ENCODE measurements at regions not wholly inside any gene's neighbourhood (a gene's known extent, or its start where the extent isn't known, plus 50 kb on each side); places are given as distances from the start of the nearest gene placed in this dataset.
"Not testable (repeated sequence)": the region's sequence is repeated elsewhere in the genome, so short reads cannot be mapped to it uniquely, and the experiment has no call there.

DNA sequence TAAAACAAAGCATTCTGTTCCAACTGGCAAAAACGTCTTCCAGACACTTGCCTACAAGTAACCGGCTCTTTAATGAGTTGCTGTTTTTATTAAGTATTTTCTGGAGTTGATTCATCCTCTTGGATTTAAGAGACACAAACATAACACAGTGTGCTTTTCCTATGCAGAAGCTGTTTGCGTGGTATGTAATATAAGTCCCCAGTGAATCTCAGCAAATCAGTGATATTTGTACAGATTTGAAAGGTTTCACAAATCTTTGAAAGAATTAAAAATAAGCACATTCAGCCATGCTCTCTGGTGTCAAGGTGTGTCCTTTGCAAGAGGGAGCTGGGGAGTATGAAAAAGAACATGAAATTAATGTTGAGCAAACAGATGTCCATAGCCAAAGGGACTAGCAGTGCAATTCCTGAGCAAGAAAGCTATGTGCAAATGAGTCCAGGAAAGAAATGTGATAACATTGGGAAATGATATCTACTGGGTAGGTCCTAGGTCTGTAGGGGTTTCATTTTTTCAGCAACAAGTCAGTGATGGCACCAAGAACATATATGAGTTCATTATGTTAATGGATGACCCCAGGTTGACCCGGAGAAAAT lies 170.1 kb upstream of the PHACTR1 start:
- DNase-seq (ENCODE audit: low spot score): no peak

DNA sequence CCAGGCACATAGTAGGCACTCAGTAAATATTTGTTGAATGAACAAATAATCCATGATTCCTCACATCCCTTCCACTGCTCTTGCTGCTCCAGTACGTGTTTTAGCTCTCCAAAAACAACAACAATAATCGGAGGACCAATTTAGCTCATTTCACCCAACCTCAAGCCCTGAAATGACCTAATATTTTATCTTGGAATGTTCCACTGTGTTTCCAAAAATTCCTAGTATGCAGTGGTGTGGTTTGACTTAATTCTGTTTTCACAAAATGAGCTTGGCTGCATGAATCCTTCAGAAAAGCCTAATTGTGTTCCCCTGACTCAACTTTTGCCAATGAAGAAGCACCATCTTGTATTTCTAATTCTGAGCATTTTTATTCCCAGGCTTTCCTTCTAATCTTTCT lies 168.0 kb upstream of the PHACTR1 start:
- DNase-seq (ENCODE audit: low spot score): peak; percentile 64

DNA sequence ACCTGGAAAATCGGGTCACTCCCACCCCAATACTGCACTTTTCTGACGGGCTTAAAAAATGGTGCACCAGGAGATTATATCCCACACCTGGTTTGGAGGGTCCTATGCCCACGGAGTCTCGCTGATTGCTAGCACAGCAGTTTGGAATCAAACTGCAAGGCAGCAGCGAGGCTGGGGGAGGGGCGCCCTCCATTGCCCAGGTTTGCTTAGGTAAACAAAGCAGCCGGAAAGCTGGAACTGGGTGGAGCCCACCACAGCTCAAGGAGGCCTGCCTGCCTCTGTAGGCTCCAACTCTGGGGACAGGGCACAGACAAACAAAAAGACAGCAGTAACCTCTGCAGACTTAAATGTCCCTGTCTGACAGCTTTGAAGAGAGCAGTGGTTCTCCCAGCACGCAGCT lies 167.1 kb upstream of the PHACTR1 start:
- DNase-seq (ENCODE audit: low spot score): not testable (repeated sequence)

DNA sequence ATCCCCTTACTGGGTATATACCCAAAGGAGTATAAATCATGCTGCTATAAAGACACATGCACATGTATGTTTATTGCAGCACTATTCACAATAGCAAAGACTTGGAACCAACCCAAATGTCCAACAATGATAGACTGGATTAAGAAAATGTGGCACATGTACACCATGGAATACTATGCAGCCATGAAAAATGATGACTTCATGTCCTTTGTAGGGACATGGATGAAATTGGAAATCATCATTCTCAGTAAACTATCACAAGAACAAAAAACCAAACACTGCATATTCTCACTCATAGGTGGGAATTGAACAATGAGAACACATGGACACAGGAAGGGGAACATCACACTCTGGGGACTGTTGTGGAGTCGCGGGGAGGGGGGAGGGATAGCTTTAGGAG lies 161.7 kb upstream of the PHACTR1 start:
- DNase-seq (ENCODE audit: low spot score): not testable (repeated sequence)

DNA sequence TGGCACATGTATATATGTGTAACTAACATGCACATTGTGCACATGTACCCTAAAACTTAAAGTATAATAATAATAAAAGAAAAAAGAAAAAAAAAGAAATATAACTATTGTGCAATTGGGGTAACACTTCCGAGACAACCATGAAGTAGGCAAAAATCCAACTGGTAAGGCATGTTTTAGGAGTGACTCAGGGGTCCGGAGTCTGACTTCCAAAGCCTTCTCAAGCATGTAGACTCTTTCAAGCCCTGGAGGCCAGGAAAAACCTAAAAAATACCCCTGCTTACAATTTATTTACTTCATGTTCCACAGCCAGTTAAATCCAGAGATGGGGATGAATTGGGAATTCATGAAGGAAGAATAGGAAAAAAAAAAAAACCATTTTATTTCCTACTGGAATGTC lies 161.3 kb upstream of the PHACTR1 start:
- peak; percentile 45 for DNase-seq (ENCODE audit: low spot score)

DNA sequence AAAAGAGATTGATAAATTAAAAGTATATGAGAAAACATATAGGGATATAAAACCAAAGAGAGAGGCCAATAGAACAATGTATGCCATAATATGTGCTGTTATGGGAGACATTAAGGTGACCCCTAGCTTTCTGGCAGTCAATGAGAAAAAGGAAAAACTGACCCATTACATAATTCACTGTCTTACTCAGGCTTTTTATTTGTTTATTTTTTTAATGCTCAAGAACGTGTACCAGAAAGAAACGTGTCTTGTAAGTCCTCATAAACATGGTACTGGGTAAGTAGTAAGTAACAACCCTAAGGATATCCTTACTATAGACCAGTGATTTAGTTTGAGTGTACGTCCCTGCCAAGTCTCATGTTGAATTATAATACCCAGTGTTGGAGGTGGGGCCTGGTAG lies 160.8 kb upstream of the PHACTR1 start:
- no peak for DNase-seq (ENCODE audit: low spot score)

DNA sequence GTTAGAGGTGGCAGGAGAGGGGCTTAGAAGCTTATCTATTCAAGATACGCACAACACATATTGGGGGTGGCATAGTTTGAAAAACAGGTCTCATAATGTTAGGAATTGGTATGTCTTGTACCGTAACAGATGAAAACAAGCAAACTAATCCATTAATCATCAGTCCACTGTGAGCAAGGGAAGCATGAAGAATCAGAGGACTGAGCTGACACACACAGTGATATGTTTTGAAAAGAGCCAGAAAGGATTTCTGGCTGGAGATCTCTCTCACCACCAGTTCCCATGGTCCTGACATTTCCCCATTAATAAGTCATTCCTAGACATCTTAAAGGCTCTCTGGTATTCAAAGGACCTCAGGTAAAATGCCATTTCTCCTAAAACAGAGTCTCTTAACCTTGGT lies 158.8 kb upstream of the PHACTR1 start:
- no peak for DNase-seq (ENCODE audit: low spot score)

DNA sequence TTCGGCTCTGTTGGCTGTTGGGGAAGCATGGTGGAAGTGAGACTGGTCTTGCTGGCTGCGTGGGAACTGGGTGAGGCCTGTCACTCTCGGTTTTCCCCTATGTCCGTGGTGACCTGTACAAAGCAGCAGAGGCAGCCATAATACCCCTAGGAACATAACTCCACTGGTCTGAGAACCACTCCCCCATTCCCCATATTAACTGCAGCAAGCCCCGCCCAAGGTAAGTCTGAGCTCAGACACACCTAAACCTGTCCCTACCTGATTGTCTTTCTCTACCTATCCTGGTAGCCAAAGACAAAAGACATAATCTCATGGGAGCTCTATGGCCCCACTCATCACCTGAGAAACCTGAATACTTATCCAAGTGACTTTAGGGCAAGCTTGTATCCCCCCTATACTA lies 156.3 kb upstream of the PHACTR1 start:
- DNase-seq (ENCODE audit: low spot score): no peak

DNA sequence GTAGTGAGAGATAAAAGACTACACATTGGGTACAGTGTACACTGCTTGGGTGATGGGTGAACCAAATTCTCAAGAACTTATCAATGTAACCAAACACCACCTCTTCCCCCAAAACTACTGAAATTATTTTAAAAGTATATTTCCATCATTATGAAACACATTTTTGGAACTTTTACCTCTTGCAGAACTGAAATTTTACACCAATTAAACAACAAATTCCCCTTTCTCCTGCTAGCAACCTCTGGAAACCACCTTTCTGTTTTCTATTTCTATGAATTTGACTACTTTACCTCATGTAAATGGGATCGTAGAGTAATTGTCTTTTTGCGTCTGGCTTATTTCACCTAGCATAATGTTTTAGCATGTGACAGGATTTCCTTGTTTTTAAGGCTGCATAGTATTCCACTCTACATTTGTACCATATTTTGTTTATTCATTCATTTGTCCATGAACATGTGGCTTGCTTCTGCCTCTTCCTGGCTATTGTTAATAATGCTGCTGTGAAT lies 149.9 kb upstream of the PHACTR1 start:
- no peak for DNase-seq (ENCODE audit: low spot score)

DNA sequence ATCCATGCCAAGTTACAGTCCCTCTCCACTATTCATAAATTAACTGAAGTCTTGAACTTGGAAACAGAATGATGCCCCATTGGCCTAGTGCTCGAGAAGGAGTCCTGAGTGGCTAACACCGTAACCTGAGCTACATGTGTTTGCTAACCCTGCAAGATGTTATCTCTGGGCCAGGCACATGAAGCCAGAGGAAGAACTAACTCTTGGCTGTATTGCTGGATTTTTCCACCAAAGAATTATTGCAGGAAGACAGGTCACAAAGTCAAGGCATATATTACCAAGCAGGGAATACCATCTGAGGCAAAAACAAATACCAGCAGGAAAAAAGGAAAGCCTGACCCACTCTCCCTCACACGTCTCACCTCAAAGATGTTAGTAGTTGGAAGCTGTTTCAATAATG lies 148.9 kb upstream of the PHACTR1 start:
- DNase-seq (ENCODE audit: low spot score): no peak

DNA sequence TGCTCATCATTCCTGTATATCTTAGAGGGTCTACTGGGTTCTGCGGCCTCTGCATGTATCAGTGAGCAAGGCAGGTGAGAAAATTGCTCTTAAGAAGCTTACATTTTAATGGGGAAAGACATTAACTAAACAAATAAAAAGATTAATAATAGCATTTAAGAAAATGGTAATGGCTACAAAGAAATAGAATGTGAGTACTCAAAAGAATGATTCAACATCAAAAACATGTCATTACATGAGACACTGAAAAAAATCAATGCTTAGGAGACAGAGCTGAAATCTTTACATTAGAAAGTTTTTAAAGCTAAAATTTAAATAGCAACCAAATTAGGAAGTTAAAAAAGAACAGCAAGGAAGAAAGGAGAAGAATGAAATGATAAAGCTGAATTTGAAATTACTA lies 146.9 kb upstream of the PHACTR1 start:
- no peak for DNase-seq (ENCODE audit: low spot score)

DNA sequence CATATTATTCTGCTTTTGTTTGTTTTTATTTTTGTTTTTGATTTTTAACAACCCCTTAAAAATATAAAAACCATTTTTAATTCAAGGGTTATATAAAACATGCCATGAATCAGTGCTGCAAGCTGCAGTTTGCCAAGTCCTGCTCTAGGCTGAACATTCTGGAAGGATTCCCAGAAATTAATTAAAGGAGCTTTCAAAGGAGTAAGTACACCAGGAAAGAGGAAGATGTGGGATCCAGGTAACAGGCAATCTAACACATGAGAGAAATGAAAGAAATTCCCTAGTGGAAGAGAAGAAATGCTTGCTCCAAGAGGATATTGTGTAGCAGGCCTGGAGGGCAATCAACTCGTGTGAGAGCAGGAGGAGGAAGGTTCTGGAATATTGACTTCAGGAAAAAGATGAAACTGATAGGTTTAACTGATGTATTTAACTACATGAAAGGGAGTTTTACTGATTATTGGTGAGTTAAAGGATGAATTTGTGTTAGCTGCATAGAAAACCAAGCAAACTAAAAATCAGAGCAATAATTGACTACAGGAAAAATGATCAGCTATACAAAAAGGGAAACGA lies 146.0 kb upstream of the PHACTR1 start:
- no peak for DNase-seq (ENCODE audit: low spot score)

DNA sequence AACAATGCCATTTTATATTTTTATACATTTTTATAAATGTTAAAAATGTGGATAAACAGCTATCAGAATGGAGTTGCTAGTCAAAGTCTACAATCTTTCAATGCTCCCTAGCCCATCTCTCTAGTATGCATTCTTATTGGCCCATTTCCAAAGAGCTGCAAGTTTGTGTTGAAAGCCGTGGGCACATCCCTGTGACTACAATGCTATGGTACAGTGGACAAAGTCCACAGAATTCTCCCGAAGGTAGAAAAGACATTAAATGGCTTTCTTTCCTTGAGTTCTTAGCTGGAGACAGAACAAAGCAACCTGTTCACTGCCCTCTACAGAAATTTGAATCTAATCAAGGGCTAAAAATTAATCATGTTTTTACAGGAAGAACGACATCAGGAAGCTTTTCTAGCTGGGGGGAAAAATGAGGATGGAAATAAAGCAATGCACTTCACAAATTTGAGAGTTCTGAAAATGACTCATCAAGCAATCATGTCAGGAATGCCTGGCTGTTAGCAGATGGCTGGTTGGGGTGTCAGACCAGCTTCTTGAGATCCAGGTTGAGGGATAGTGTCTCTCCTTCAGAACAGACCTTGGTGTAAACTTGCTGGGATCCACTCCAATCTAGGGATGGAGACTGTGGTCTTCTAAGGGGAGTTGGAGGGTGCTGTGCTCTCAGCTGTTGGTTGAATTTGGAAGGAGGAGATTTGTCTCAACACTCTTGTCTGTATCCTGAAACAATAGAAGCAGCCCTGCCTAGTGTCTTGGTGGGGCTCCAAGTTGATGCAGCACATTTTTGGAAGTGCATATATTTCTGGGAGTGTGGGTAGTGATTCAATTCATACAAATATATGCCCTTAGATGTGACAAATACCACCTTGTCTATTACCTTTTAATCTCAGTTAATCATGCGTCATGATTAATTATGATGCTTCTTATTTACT lies 143.4 kb upstream of the PHACTR1 start:
- DNase-seq (ENCODE audit: low spot score): peak; percentile 57

DNA sequence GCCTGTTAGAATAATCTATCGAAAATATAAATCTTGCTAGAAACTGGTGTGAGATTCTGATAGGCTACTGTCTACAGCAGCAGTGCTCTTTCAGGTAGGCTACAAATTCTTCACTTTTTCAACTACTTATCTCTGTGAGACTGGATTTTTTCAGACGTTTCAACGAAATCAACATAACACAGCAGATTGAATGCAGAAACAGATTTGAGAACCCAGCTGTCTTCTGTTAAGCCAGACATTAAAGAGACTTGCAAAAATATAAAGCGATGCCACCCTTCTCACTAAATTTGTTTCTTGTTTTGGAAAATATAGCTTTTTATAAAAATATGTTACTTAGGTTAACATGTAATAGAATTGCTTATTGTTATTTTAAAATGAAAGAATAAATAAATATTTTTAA lies 140.6 kb upstream of the PHACTR1 start:
- no peak for DNase-seq (ENCODE audit: low spot score)

DNA sequence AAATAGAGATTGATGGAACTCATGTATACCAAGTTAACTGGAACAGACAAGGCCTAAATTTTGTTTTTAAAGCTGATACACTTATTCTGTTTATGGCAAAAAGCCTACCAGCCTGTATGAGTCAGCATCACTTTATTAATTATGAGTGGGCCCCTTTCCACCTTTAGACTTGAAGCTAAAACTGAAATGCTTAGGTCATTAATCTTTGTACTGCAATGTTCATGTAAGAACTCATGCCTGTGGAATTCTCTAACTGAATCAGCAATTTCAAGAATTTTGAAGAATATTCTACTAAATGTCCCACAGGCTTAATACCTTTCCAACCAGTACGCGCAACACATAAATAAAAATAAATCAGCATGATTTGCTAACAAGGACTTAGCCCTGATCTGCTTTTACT lies 140.2 kb upstream of the PHACTR1 start:
- no peak for DNase-seq (ENCODE audit: low spot score)

DNA sequence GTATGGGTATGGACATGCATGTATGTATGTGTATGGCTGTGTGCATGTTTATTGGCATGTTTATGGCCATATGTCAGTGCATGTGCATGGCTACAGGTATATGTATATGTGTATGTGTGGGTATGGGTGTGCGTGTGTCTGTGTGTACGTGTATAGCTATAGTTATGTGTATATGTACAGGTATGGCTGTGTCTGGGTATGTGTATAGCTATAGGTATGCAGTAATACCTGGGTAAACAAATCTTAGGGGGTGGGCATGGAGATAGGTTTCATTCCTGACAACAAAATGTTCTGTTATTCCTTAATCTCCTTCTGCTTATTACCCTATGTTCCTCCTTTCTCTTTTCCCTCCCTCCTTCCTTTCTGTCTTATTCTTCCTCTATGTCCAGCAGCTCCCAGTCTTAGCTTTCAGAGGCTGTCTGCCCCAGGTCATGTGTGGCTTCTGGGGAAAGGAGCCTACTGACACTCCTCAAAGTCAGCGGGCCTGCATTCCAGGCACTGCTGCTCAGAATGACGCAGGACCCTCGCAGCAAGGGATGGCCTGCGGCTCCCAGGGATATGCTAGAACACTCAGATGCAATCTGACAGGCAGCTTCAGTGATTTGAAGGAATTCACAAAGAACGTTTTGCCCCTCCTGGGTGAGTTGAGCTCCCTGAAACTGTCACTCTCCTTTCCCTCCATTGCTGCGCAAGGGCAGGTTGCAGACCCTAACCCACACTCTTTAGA lies 139.3 kb upstream of the PHACTR1 start:
- peak; percentile 19 for DNase-seq (ENCODE audit: low spot score)

DNA sequence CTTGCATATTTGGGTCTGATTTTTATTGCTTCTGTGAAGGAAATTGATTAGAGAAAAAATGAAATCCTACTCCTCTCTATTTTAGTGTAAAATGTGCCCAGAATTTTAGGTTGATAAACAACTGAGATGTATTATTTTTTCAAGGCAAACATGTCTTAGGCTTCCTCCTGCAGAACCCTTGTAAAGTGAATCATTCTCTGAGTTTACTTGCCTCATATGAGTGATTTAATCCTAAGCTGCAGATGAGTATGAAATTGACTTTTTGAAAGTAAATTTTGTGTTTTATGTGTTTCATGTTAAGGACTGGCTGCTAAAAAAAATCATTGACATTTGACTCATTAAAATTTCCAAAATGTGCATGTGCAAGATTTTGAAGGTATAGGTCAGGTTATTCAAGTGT lies 138.5 kb upstream of the PHACTR1 start:
- DNase-seq (ENCODE audit: low spot score): no peak

DNA sequence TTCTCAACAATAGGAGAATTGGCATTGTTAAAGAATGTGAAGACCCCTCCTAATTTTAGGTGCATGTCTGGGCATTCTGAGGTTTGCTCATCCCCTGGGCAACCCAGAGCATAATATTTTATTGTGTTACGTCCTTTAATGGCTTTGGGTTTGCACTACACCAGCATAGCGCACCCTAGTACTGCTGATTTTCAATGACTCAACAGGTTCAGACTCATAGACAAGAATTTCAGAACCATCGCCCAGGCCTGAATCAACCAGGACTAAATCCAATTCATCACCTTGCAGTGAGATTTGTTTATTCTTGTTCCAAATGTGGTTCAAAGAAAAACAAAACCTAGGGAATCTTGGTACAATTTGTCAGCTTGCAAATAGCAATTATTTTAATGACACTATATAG lies 137.8 kb upstream of the PHACTR1 start:
- peak; percentile 13 for DNase-seq (ENCODE audit: low spot score)

DNA sequence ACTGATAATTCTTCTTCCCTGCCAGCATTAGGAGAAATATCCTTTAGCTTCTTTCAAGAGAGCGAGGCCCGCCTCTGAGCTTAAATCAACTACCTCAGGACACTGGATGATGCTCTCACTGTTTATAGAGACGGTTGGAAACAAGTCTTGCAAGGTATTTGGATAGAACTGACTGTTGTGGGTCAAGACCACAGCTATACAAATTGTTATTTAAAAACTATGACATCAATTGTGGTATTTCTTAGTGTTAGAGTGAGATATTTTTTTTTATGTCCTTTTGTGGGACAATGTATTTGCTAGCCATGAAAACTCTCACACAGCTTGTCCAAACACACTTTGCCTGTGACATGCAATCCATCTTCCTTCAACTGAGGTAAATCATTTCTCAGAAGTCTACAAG lies 136.3 kb upstream of the PHACTR1 start:
- DNase-seq (ENCODE audit: low spot score): no peak

DNA sequence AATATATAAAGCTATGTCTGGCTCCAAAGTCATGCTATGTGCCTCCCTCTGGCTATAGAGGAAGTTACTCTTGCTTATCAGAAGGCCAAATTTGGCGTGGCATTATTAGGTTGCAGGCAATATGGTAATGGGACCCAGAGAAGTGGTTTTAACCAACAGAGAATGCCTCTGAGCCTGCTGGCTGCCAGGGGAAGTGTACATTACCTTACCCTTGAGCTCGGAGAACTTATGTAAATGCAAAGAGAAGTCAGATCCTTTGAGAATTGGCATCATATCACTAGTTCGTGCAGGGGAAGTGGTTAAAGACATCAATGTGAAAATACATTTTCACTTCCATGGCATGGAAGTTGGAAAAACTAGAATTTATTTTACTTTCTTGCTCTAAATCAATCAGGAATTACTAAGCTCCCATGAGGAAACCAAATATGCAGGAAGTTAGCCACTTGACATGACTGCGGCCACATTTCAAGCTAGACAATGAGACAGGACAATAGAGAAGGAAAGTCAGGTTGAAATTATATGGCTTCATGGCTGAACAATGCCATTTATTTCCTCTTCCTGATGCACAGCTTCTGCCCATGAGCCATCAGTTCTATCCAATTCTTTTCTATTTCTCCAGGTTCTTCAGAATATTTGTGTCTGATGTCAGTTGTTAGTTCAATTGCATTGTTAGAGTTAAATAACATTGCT lies 134.0 kb upstream of the PHACTR1 start:
- DNase-seq (ENCODE audit: low spot score): no peak

DNA sequence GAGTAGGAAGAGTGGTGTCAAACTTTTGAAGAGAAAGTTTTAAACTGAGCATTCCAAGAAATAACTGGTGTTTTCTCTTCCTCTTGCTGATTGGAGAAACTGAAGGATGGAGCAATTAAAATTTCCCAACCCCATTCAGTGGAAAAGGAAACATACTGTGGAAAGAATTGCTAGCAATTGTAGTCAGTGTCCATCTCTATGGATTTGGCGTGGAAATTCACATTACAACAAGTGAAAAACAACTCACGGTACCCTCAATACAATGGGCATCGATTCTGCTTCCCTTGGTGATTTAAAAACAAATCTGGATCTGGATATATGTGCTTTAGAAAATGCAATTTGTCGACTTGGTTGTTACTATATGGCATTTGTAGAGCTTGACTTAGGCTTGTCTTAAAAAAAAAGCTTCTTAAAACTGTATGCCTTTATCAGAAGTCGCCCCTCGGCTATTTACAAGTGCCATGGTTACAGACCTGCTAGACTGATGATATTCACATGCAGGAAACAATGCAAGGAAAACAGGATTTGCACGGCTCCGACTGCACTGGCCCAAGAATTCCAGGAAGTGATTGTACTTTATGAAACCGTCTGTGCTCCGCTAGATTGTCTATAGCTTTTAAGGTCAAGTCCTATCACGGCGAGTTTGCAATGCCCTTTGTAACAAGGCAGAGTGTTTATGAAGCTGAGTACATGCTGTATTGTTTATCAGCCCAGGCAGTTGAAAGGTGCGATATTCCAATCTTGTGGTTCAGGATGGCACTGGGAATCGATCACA lies 131.7 kb upstream of the PHACTR1 start:
- DNase-seq (ENCODE audit: low spot score): no peak

All from hepatic stellate cell (primary cell).